ENCODE measurements at regions not wholly inside any gene's neighbourhood (a gene's known extent, or its start where the extent isn't known, plus 50 kb on each side); places are given as distances from the start of the nearest gene placed in this dataset.

DNA sequence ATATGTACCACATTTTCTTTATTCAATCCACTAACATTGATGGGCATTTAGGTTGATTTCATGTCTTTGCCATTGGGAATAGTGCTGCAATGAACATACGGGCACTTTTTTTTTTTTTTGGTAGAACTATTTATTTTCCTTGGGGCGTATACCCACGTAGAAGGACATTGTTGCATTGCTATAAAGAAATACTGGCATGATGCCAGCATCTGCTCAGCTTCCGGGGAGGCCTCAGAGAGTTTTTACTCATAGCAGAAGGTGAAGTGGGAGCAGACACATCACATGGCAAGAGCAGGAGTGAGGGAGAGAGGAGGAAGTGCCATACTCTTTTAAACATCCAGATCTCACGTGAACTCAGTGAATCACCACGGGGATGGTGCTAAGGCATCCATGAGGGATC is 197.0 kb downstream of the SQOR start:
- Histone ChIP-seq H2BK20ac (ENCODE audit: low read length) (no peak overlapping the region), H3K4me3 (ENCODE audit: extremely low read depth in 1 of 4, insufficient read depth in 2 of 4, low read depth in 3 of 4, low read length in 4 of 4) (no peak overlapping the region), H2AFZ (ENCODE audit: low read length) (no peak overlapping the region), H3K14ac (ENCODE audit: insufficient read length) (no peak overlapping the region), H2BK5ac (ENCODE audit: low read depth, low read length) (no peak overlapping the region), H3K23ac (ENCODE audit: insufficient read length) (no peak overlapping the region), H2AK5ac (ENCODE audit: low read depth, low read length) (no peak overlapping the region), H3K27ac (ENCODE audit: low read depth, low read length) (no peak overlapping the region), H3K79me1 (ENCODE audit: low read depth, low read length) (no peaks in the 10 kb centered on the region), H4K5ac (ENCODE audit: insufficient read length, low read depth, low read length) (no peak overlapping the region), H2BK15ac (ENCODE audit: low read length) (no peak overlapping the region), H4K8ac (ENCODE audit: extremely low read depth, insufficient read depth, low read length) (no peak overlapping the region), H2BK12ac (ENCODE audit: low read depth, low read length) (no peak overlapping the region), H2BK120ac (replicated peaks; ENCODE audit: low read depth, low read length) (no peak overlapping the region), H3K9me3 (ENCODE audit: insufficient read depth in 2 of 2, low read depth in 1 of 2, low read length in 1 of 2) (no peaks in the 10 kb centered on the region), H3K9ac (replicated peaks in 1 of 4; ENCODE audit: extremely low read depth in 1 of 4, low read depth in 3 of 4, low read length in 3 of 4) (no peak overlapping the region), H4K91ac (replicated peaks; ENCODE audit: insufficient read length, low read length) (no peak overlapping the region), H3K79me2 (ENCODE audit: control insufficient read depth in 1 of 2, insufficient read depth in 2 of 2, low read length in 2 of 2) (no peaks in the 10 kb centered on the region), H3K36me3 (ENCODE audit: control insufficient read depth in 2 of 4, insufficient read depth in 4 of 4, low read length in 3 of 4) (no peaks in the 10 kb centered on the region), H3K4ac (replicated peaks; ENCODE audit: insufficient read length, low read depth, low read length) (no peak overlapping the region), H3K4me1 (replicated peaks in 1 of 4; ENCODE audit: control insufficient read depth in 3 of 4, insufficient read depth in 4 of 4, low read length in 3 of 4) (no peaks in the 10 kb centered on the region; a peak in 1 of 7 replicates), H3K4me2 (ENCODE audit: insufficient read depth in 1 of 2, low read depth in 2 of 2, low read length in 2 of 2) (no peak overlapping the region), H3K56ac (replicated peaks; ENCODE audit: insufficient read length, low read depth, low read length) (no peak overlapping the region), H3K23me2 (ENCODE audit: low read depth, low read length) (no peaks in the 10 kb centered on the region), H3K27me3 (replicated peaks in 1 of 4; ENCODE audit: control insufficient read depth in 3 of 4, extremely low read depth in 1 of 4, insufficient read depth in 3 of 4, low read length in 3 of 4) (no peaks in the 10 kb centered on the region), H4K20me1 (replicated peaks in 1 of 2; ENCODE audit: control insufficient read depth in 1 of 2, insufficient read depth in 2 of 2, low read length in 2 of 2) (no peaks in the 10 kb centered on the region), H3K18ac (ENCODE audit: extremely low read depth, low read length) (no peak overlapping the region)
- no peak for DNase-seq (ENCODE audit: low read depth in 1 of 2, low spot score in 2 of 2)
- TF ChIP-seq ZNF274 (IDR thresholded peaks at IDR 0.05; ENCODE audit: borderline replicate concordance, extremely low read depth, low read length) (no peak), ASH2L (IDR thresholded peaks at IDR 0.05; ENCODE audit: low read length) (no peak), KDM4A (IDR thresholded peaks at IDR 0.05; ENCODE audit: low read depth, low read length, severe bottlenecking) (no peak), TEAD4 (IDR thresholded peaks at IDR 0.05; ENCODE audit: low read depth, low read length) (no peak), TBP (IDR thresholded peaks at IDR 0.05; ENCODE audit: low read depth, low read length) (no peak)
- 60% methylated on average over 6 of the region's 6 CpGs; no CpG with 5 or more reads in 1 of the 2 experiments for WGBS, 2 experiments (ENCODE audit: extremely low coverage in 1 of 2, insufficient coverage in 1 of 2, insufficient read length in 1 of 2, insufficient replicate concordance in 2 of 2, low coverage in 1 of 2, low lambda C conversion rate in 2 of 2, missing lambda C conversion rate in 1 of 2)
- ChIA-PET CTCF (ENCODE audit: partially characterized antibody) (interaction anchor here (0.6 kb wide), 1 partner anchor 106 kb away, joined by 3 read pairs; no protein-coding TSS in a partner anchor), POLR2A (ENCODE audit: partially characterized antibody) (no interaction called here)
- no peak for FAIRE-seq

Data from H1 (cell line).